Left ventricle myocardium inferior (tissue), 1 donor: ENCODE measurements at regions not wholly inside any gene's neighbourhood (a gene's known extent, or its start where the extent isn't known, plus 50 kb on each side); places are given as distances from the start of the nearest gene placed in this dataset.

ENCODE experiments used
- DNase-seq: peaks from one replicate; pipeline ENCODE4 v3.0.0-alpha.2; 2020
- H3K27ac ChIP-seq: fragments of 200-600 bp; replicated peaks from 2 replicates; pipeline ENCODE4 v1.8.0; 2021
- H3K27me3 ChIP-seq: fragments of 200-600 bp; 2 replicates; pipeline ENCODE4 v1.8.0; 2021; ENCODE audit warnings: low read depth
- H3K36me3 ChIP-seq: fragments of 200-600 bp; 2 replicates; pipeline ENCODE4 v1.8.0; 2021
- H3K4me1 ChIP-seq: fragments of 200-600 bp; 2 replicates; pipeline ENCODE4 v1.8.0; 2021
- H3K4me3 ChIP-seq: fragments of 200-600 bp; 2 replicates; pipeline ENCODE4 v1.8.0; 2021; ENCODE audit warnings: mild to moderate bottlenecking, moderate library complexity
- H3K9me3 ChIP-seq: fragments of 200-600 bp; replicated peaks from 2 replicates; pipeline ENCODE4 v1.8.0; 2021
- CTCF ChIP-seq: fragments of 200-600 bp; IDR thresholded peaks from 2 replicates; pipeline ENCODE4 v1.8.0; 2021; ENCODE audit warnings: antibody characterized with exemption, mild to moderate bottlenecking, borderline replicate concordance
- intact Hi-C: fragments of 100-400 bp; cut with micrococcal nuclease; formaldehyde crosslinking; loops from one replicate; pipeline ENCODE4 v1.11.0; 2022
- donor health status: DM: no; HTN: yes; CAD: no; lungs with severe emphysema.

GRCh38 chr14:71856199-71856919, 75.9 kb upstream of the RGS6 start:
- intact Hi-C loops: loop anchor here (10.0 kb wide), 1 partner anchor 132 kb away; no protein-coding TSS in a partner anchor
- no peak for TF ChIP-seq CTCF
- no peak overlapping the region for H3K4me3 ChIP-seq
- H3K9me3 ChIP-seq: peaks cover 20% of the 10 kb centered on the region
- H3K36me3 ChIP-seq: no peaks in the 10 kb centered on the region
- DNase-seq: no peak
- no peaks in the 10 kb centered on the region for H3K27me3 ChIP-seq
- H3K27ac ChIP-seq: no peak overlapping the region
- peaks cover 6% of the 10 kb centered on the region for H3K4me1 ChIP-seq

- Histone ChIP-seq H3K36me3 (no peaks in the 10 kb centered on the region), H3K4me3 (no peak overlapping the region), H3K27ac (no peak overlapping the region), H3K4me1 (no peaks in the 10 kb centered on the region), H3K9me3 (peaks cover 15% of the 10 kb centered on the region), H3K27me3 (no peaks in the 10 kb centered on the region)
- DNase-seq: no peak
- intact Hi-C loops: no loop called here
- no peak for TF ChIP-seq CTCF
Observed at GRCh38 chr14:71863049-71863448, 69.2 kb upstream of the RGS6 start.

GRCh38 chr14:71863766-71864165, 68.5 kb upstream of the RGS6 start:
- no peaks in the 10 kb centered on the region for H3K36me3 ChIP-seq
- no peak for DNase-seq
- peaks cover 13% of the 10 kb centered on the region for H3K9me3 ChIP-seq
- no peaks in the 10 kb centered on the region for H3K4me1 ChIP-seq
- no peaks in the 10 kb centered on the region for H3K27me3 ChIP-seq
- H3K4me3 ChIP-seq: no peak overlapping the region
- no peak for TF ChIP-seq CTCF
- no peak overlapping the region for H3K27ac ChIP-seq
- intact Hi-C loops: no loop called here
